Hepatocyte (in vitro differentiated cells): ENCODE measurements at regions not wholly inside any gene's neighbourhood (a gene's known extent, or its start where the extent isn't known, plus 50 kb on each side); places are given as distances from the start of the nearest gene placed in this dataset.
"Not testable (repeated sequence)": the region's sequence is repeated elsewhere in the genome, so short reads cannot be mapped to it uniquely, and the experiment has no call there.

Source experiments
- DNase-seq: peaks from one replicate; pipeline ENCODE4 v3.0.0-alpha.2; 2016; ENCODE audit warnings: low spot score
- H2AFZ ChIP-seq: fragments of 200-600 bp; sonication (generic); 2 replicates; pipeline ENCODE4 v1.6.0; 2016; ENCODE audit warnings: antibody characterized with exemption, mild to moderate bottlenecking
- H3K27ac ChIP-seq: fragments of 200-600 bp; sonication (generic); 2 replicates; pipeline ENCODE4 v1.5.1; 2016; ENCODE audit warnings: mild to moderate bottlenecking
- H3K27me3 ChIP-seq: fragments of 200-600 bp; sonication (generic); 2 replicates; pipeline ENCODE4 v1.6.1; 2016
- H3K36me3 ChIP-seq: fragments of 200-600 bp; sonication (generic); replicated peaks from 2 replicates; pipeline ENCODE4 v1.5.1; 2016; ENCODE audit warnings: low read depth; ENCODE audit not compliant: insufficient read depth
- H3K4me1 ChIP-seq: fragments of 200-600 bp; sonication (generic); 2 replicates; pipeline ENCODE4 v1.5.1; 2016; ENCODE audit warnings: mild to moderate bottlenecking, moderate library complexity; ENCODE audit not compliant: insufficient read depth
- H3K4me2 ChIP-seq: fragments of 200-600 bp; sonication (generic); 2 replicates; pipeline ENCODE4 v1.6.0; 2016
- H3K4me3 ChIP-seq: fragments of 200-600 bp; sonication (generic); 2 replicates; pipeline ENCODE4 v1.5.1; 2016; ENCODE audit warnings: mild to moderate bottlenecking
- H3K79me2 ChIP-seq: fragments of 200-600 bp; sonication (generic); 2 replicates; pipeline ENCODE4 v1.6.0; 2017; ENCODE audit warnings: mild to moderate bottlenecking
- H3K9me2 ChIP-seq: fragments of 200-600 bp; sonication (generic); replicated peaks from 2 replicates; pipeline ENCODE4 v1.6.0; 2017; ENCODE audit warnings: mild to moderate bottlenecking; ENCODE audit not compliant: insufficient read depth
- H3K9me3 ChIP-seq: fragments of 200-600 bp; sonication (generic); 2 replicates; pipeline ENCODE4 v1.5.1; 2016; ENCODE audit warnings: low read depth, mild to moderate bottlenecking
- H4K20me1 ChIP-seq: fragments of 200-600 bp; sonication (generic); 2 replicates; pipeline ENCODE4 v1.6.0; 2016; ENCODE audit warnings: mild to moderate bottlenecking; ENCODE audit not compliant: insufficient read depth, poor library complexity, severe bottlenecking
- EZH2 ChIP-seq: fragments of 200-600 bp; sonication (generic); IDR thresholded peaks from 2 replicates; pipeline ENCODE4 v1.6.1; 2016; ENCODE audit warnings: antibody characterized with exemption, mild to moderate bottlenecking, borderline replicate concordance
- EZH2phosphoT487 ChIP-seq: fragments of 200-600 bp; sonication (generic); IDR thresholded peaks from one replicate; pipeline ENCODE4 v1.6.1; 2018; ENCODE audit warnings: antibody characterized with exemption, mild to moderate bottlenecking, low read depth, moderate library complexity; ENCODE audit not compliant: unreplicated experiment, severe bottlenecking
- WGBS: methylation state at CpG from one replicate; pipeline ENCODE4 v1.1.6; 2016; ENCODE audit warnings: low lambda C conversion rate; ENCODE audit errors: missing lambda C conversion rate; 5-methylcytosine and 5-hydroxymethylcytosine counted together
- TF ChIP-seq, protein P1 (sequence below): fragments of 200-600 bp; sonication (generic); IDR thresholded peaks from 2 replicates; pipeline ENCODE4 v1.5.1; 2016; ENCODE audit warnings: antibody characterized with exemption, mild to moderate bottlenecking; ENCODE audit not compliant: poor library complexity

DNA sequence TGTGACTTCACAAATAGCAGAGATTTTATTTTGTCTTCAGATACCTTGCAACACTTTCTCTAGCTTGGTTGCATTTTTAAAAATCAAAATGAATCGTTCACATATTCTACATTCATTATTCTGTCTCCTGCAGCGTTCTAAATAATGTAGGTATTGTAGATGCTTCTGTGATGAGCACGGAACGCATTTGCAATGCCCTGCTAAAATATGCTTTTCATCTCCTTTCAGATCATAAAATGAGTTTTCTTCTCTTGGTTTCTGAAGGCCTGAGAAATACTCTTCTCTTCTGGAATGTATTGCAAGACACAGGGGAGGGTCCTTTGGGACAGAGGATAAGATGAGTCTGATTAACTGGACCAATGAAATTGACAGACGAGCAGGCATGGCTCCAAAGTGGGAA, 390.7 kb downstream of the PREX1 start:
- no peaks in the 10 kb centered on the region for H3K79me2 ChIP-seq
- no peak for DNase-seq
- H3K4me2 ChIP-seq, result no peak overlapping the region
- TF ChIP-seq, protein P1, sequence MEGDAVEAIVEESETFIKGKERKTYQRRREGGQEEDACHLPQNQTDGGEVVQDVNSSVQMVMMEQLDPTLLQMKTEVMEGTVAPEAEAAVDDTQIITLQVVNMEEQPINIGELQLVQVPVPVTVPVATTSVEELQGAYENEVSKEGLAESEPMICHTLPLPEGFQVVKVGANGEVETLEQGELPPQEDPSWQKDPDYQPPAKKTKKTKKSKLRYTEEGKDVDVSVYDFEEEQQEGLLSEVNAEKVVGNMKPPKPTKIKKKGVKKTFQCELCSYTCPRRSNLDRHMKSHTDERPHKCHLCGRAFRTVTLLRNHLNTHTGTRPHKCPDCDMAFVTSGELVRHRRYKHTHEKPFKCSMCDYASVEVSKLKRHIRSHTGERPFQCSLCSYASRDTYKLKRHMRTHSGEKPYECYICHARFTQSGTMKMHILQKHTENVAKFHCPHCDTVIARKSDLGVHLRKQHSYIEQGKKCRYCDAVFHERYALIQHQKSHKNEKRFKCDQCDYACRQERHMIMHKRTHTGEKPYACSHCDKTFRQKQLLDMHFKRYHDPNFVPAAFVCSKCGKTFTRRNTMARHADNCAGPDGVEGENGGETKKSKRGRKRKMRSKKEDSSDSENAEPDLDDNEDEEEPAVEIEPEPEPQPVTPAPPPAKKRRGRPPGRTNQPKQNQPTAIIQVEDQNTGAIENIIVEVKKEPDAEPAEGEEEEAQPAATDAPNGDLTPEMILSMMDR, result no peak
- no peak for TF ChIP-seq EZH2phosphoT487
- no peak for TF ChIP-seq EZH2
- 83% methylated on average over 5 of the region's 5 CpGs for WGBS
- H3K4me1 ChIP-seq, result no peaks in the 10 kb centered on the region
- H2AFZ ChIP-seq, result no peak overlapping the region
- H4K20me1 ChIP-seq, result no peaks in the 10 kb centered on the region
- H3K27me3 ChIP-seq, result no peaks in the 10 kb centered on the region
- no peak overlapping the region for H3K27ac ChIP-seq
- H3K36me3 ChIP-seq, result no peaks in the 10 kb centered on the region
- no peaks in the 10 kb centered on the region for H3K9me3 ChIP-seq
- H3K4me3 ChIP-seq, result no peak overlapping the region
- no peaks in the 10 kb centered on the region for H3K9me2 ChIP-seq

DNA sequence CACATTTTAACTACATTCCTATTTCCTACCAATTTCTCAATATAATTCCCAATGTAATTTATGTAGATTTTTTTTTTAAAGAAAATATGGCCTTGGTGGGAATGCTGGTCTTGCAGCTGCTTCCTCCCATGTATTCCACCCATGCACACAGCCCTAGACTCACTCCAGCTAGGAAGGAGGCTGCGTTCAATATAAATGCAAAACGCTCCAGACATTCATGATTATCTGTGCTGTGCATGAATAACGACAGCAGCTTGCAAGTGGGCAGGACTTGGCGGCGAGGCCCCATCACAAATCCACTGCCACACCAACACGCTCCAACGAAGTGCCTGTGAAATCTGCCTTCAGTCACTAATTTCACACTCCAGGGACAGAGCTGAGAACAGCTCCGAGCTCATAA, 391.2 kb downstream of the PREX1 start:
- H3K27ac ChIP-seq, H3K9me3 ChIP-seq, H3K79me2 ChIP-seq, H3K27me3 ChIP-seq, DNase-seq, H2AFZ ChIP-seq, H4K20me1 ChIP-seq, H3K4me1 ChIP-seq, H3K36me3 ChIP-seq, H3K4me2 ChIP-seq, H3K9me2 ChIP-seq, H3K4me3 ChIP-seq: not testable (repeated sequence)
- WGBS, result 83% methylated on average over 8 of the region's 8 CpGs

DNA sequence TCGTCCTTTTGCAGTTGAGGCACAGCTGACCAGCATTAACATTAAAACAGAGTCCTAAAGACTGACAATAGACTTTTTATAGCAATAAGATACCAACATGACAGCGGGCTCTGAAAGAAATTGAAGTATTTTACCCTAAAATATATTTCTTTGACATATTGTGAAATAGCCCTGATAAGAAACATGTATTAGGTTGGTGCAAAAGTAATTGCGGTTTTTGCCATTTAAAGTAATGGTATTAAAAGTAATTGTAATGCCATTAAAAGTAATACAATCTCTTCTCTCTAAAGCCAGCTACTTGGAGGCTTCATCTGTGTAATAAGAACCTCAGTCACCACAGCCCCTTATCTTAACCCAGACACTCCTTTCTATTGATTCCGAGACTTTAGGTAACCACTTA, 394.6 kb downstream of the PREX1 start:
- H3K27ac ChIP-seq, result no peak overlapping the region
- H3K27me3 ChIP-seq, result no peaks in the 10 kb centered on the region
- H4K20me1 ChIP-seq, result no peaks in the 10 kb centered on the region
- no peaks in the 10 kb centered on the region for H3K36me3 ChIP-seq
- TF ChIP-seq, protein P1, result no peak
- TF ChIP-seq EZH2 (no peak), EZH2phosphoT487 (no peak)
- no peak for DNase-seq
- no peak overlapping the region for H3K4me2 ChIP-seq
- H3K4me3 ChIP-seq, result no peak overlapping the region
- no peaks in the 10 kb centered on the region for H3K4me1 ChIP-seq
- no peak overlapping the region for H2AFZ ChIP-seq
- no peaks in the 10 kb centered on the region for H3K9me3 ChIP-seq
- no peaks in the 10 kb centered on the region for H3K9me2 ChIP-seq
- no peaks in the 10 kb centered on the region for H3K79me2 ChIP-seq
- 81% methylated on average over 4 of the region's 4 CpGs for WGBS

DNA sequence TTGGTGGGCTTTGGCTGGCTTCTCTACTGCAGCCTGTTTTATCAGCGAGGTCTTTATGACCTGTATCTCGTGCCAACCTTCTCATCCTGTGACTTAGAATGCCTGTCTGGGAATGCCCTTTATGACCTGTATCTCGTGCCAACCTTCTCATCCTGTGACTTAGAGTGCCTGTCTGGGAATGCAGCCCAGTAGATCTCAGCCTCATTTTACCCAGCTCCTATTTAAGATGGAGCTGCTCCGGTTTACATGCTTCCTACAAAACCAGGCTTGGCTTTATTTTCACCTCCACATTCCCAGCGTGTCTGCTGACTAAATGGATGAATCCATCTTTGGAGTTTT, 395.3 kb downstream of the PREX1 start:
- Histone ChIP-seq H3K4me1 (no peaks in the 10 kb centered on the region), H4K20me1 (no peaks in the 10 kb centered on the region), H3K36me3 (no peaks in the 10 kb centered on the region), H3K27ac (no peak overlapping the region), H3K9me2 (no peaks in the 10 kb centered on the region), H3K27me3 (no peaks in the 10 kb centered on the region), H3K4me3 (no peak overlapping the region), H3K4me2 (no peak overlapping the region), H3K79me2 (no peaks in the 10 kb centered on the region), H2AFZ (no peak overlapping the region), H3K9me3 (no peaks in the 10 kb centered on the region)
- WGBS, result 88% methylated on average over 5 of the region's 5 CpGs
- no peak for DNase-seq
- no peak for TF ChIP-seq EZH2phosphoT487
- TF ChIP-seq, protein P1, result no peak
- no peak for TF ChIP-seq EZH2
